Heart left ventricle (tissue), 13 donors: ENCODE measurements at regions not wholly inside any gene's neighbourhood (a gene's known extent, or its start where the extent isn't known, plus 50 kb on each side); places are given as distances from the start of the nearest gene placed in this dataset.

ENCODE experiments used
- POLR2A ChIP-seq, 2 donors: fragments of 450-650 bp; IDR thresholded peaks; one replicate each; pipeline ENCODE4 v1.6.1; 2017; ENCODE audit warnings: antibody characterized with exemption in 2 of 2, mild to moderate bottlenecking in 2 of 2, moderate library complexity in 2 of 2
- TF ChIP-seq, protein P1 (sequence below), 12 donors: fragments of 200-600 bp; sonication (generic) in 4 of 12; IDR thresholded peaks; one replicate each; pipeline versions ENCODE4 v1.5.0 to v1.8.0; 2018 to 2022; ENCODE audit warnings: antibody characterized with exemption in 12 of 12, mild to moderate bottlenecking in 5 of 12
- donor health status: ischemic (EF 13 %, LVEDD 7.1; RV severe dilation, severe dysfunction).
- donor health status: DM: no; HTN: yes; CAD: no.
- donor health status: DM: no; HTN: no; CAD: no.
- donor health status: ischemic (EF 25% LVEDD 6.9; RV normal size, moderate dysfunction).
- donor health status: ischemic (EF 25% LVEDD 5.7; RV mildly dilated, moderate dysfunction).
- donor health status: ischemic (EF 35%, LVEDD 5.7; RV mildly dilated, moderate dysfunction).
- donor health status: nonischemic (EF 11% LVEDD 7.7; RV severe dilation, severe dysfunction).
- donor health status: DM: yes; HTN: yes; CAD: no.
- donor health status: PGD.
- donor health status: ischemic (EF 29% LVEDD 5.4; RV normal size, mild dysfunction).
- donor health status: nonischemic (EF 23%, LVEDD 6.1; RV moderate dilation, normal function).

DNA sequence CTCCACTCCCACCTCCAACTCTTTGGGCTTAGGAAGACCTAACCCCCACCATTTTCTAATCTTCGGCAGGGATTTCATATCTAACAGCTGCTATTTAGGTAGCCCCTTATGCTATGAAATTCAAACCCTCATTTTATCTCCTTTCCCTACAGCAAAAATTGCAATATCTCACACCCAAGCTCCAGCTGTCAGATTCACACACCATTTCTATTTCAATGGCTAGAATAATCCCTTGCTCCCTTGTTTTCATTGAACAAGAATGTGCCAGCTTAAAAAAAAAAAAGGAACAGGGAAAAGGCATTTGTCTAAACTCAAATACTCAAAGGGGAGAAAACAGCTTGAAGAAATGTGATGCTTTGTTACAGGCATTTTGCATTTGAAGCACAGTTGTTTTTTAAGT is 850.6 kb upstream of the ACVR2A start:
- TF ChIP-seq POLR2A (IDR thresholded peaks at IDR 0.05), result no peak
- TF ChIP-seq, protein P1, sequence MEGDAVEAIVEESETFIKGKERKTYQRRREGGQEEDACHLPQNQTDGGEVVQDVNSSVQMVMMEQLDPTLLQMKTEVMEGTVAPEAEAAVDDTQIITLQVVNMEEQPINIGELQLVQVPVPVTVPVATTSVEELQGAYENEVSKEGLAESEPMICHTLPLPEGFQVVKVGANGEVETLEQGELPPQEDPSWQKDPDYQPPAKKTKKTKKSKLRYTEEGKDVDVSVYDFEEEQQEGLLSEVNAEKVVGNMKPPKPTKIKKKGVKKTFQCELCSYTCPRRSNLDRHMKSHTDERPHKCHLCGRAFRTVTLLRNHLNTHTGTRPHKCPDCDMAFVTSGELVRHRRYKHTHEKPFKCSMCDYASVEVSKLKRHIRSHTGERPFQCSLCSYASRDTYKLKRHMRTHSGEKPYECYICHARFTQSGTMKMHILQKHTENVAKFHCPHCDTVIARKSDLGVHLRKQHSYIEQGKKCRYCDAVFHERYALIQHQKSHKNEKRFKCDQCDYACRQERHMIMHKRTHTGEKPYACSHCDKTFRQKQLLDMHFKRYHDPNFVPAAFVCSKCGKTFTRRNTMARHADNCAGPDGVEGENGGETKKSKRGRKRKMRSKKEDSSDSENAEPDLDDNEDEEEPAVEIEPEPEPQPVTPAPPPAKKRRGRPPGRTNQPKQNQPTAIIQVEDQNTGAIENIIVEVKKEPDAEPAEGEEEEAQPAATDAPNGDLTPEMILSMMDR (IDR thresholded peaks at IDR 0.05), result no peak
